ENCODE measurements at regions not wholly inside any gene's neighbourhood (a gene's known extent, or its start where the extent isn't known, plus 50 kb on each side); places are given as distances from the start of the nearest gene placed in this dataset.

DNA sequence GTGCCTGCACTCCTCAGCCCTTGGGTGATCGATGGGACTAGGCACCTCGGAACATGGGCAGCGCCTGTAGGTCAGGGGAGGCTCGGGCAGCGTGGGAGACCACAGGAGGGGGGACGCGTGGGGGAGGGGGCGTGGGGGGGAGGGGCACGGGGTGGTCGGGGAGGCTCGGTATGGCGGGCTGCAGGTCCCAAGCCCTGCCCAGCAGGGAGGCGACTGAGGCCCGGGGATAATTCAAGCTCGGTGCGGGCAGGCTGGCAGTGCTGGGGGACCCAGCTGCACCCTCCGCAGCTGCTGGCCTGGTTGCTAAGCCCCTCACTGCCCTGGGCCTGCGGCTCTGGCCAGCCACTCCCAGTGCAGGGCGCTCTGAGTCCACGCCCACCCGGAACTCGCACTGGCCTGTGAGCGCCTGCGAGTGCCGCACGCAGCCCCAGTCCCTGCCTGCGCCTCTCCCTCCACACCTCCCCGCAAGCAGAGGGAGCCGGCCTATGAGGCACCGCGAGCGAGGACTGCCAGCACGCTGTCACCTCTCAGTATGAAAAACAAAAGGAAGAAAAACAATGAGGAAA, 1698.3 kb upstream of the RAG2 start:
- H3K36me3 Mint-ChIP-seq = peaks cover 0 to 4% (median 0%) of the 10 kb centered on the region in 3 donors
- CTCF ChIA-PET = no interaction called here
- no peak overlapping the region for H3K4me3 Mint-ChIP-seq
- no peaks in the 10 kb centered on the region for H3K27me3 Mint-ChIP-seq
- POLR2A ChIA-PET = no interaction called here
- no peaks in the 10 kb centered on the region for H3K4me1 Mint-ChIP-seq
- no peaks in the 10 kb centered on the region for H3K27me3 ChIP-seq (ENCODE audit: insufficient read depth, low read length, poor library complexity, severe bottlenecking)
- H3K27ac Mint-ChIP-seq = no peak overlapping the region
- H3K4me1 ChIP-seq (ENCODE audit: insufficient read depth, low read length) = no peaks in the 10 kb centered on the region
- no peaks in the 10 kb centered on the region for H3K9me3 ChIP-seq (ENCODE audit: low read length)
- peaks cover 3 to 28% (median 10%) of the 10 kb centered on the region in 5 donors for H3K9me3 Mint-ChIP-seq
- H3K27ac ChIP-seq (ENCODE audit: low read depth, low read length) = no peak overlapping the region
- H3K4me3 ChIP-seq (ENCODE audit: low read length) = no peak overlapping the region
- no peaks in the 10 kb centered on the region for H3K36me3 ChIP-seq (ENCODE audit: insufficient read depth, low read length)
- DNase-seq = no peak

DNA sequence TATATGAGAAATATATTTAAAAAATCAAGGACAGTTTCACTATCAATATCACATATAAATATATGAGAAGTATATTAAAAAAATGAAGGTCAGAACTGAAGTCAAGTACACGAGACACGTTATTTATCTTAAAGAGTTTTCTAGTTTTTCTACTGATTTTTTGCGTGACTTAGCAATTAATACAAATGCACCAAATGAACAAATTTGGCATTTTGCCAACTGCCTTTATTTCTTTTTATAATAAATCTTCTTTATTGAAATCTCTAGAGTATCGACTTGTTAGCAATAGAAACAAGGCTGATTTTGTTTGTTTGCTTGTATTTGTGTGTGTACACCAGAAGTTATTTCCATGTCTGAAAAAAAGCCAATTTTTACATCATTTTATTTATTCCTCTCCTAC, 1684.7 kb upstream of the RAG2 start:
- H3K9me3 ChIP-seq (ENCODE audit: low read length) = no peaks in the 10 kb centered on the region
- no peak for DNase-seq
- no peak overlapping the region for H3K4me3 ChIP-seq (ENCODE audit: low read length)
- no peak overlapping the region for H3K27ac Mint-ChIP-seq
- H3K36me3 ChIP-seq (ENCODE audit: insufficient read depth, low read length) = no peaks in the 10 kb centered on the region
- no peaks in the 10 kb centered on the region for H3K36me3 Mint-ChIP-seq
- H3K27ac ChIP-seq (ENCODE audit: low read depth, low read length) = no peak overlapping the region
- ChIA-PET POLR2A (no interaction called here), CTCF (no interaction called here)
- H3K4me1 Mint-ChIP-seq = no peaks in the 10 kb centered on the region
- H3K4me1 ChIP-seq (ENCODE audit: insufficient read depth, low read length) = no peaks in the 10 kb centered on the region
- H3K27me3 ChIP-seq (ENCODE audit: insufficient read depth, low read length, poor library complexity, severe bottlenecking) = no peaks in the 10 kb centered on the region
- H3K4me3 Mint-ChIP-seq = no peak overlapping the region
- peaks cover 0 to 29% (median 3%) of the 10 kb centered on the region in 5 donors for H3K9me3 Mint-ChIP-seq
- H3K27me3 Mint-ChIP-seq = no peaks in the 10 kb centered on the region

DNA sequence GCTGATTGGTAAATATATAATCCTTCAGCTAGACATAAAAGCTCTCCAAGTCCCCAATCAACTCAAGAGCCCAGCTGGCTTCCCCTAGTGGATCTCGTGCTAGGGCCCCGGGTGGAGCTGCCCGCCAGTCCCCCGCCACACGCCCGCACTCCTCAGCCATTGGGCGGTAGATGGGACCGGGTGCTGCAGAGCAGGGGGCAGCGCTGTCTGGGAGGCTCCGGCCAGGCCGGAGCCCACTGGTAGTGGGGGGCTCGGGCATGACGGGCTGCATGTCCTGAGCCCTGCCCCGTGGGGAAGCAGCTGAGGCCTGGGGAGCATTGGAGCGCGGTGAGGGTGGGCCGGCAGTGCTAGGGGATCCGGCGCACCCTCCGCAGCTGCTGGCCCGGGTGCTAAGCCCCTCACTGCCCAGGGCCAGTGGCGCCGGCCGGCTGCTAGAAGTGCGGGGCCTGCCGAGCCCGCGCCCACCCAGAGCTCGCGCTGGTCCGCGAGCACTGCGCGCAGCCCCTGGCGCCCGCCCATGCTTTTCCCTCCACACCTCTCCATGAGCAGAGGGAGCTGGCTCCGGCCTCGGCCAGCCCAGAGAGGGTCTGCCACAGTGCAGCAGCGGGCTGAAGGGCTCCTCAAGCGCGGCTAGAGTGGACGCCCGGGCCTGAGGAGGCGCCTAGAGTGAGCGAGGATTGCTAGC, 1680.6 kb upstream of the RAG2 start:
- DNase-seq = no peak
- Histone ChIP-seq H3K4me1 (ENCODE audit: insufficient read depth, low read length) (no peaks in the 10 kb centered on the region), H3K27ac (ENCODE audit: low read depth, low read length) (no peak overlapping the region), H3K36me3 (ENCODE audit: insufficient read depth, low read length) (no peaks in the 10 kb centered on the region), H3K27me3 (ENCODE audit: insufficient read depth, low read length, poor library complexity, severe bottlenecking) (no peaks in the 10 kb centered on the region), H3K9me3 (ENCODE audit: low read length) (no peaks in the 10 kb centered on the region), H3K4me3 (ENCODE audit: low read length) (no peak overlapping the region)
- H3K27me3 Mint-ChIP-seq = no peaks in the 10 kb centered on the region
- H3K36me3 Mint-ChIP-seq = no peaks in the 10 kb centered on the region
- POLR2A ChIA-PET = no interaction called here
- H3K4me3 Mint-ChIP-seq = no peak overlapping the region
- peaks cover 0 to 31% (median 8%) of the 10 kb centered on the region in 5 donors for H3K9me3 Mint-ChIP-seq
- no peak overlapping the region for H3K27ac Mint-ChIP-seq
- CTCF ChIA-PET = no interaction called here
- H3K4me1 Mint-ChIP-seq = no peaks in the 10 kb centered on the region

DNA sequence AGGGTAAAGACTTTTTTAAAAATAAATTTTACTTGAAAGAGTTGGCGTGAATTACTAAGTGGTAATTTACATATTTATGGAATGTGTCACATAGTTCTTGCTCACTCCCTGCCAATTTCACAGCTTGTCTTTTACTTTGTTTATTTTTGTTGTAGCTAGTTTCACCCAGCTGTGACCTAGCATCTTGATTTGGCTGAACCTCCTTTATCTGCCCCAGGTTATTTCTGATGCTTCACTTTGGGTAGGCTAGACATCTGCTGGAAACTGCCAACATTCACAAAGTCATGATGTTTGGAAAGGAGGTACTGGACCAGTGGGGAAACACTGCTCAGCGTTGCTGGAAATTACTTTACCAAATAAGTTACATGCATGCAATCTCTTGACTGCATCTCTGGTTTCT, 1676.0 kb upstream of the RAG2 start:
- H3K27ac ChIP-seq (ENCODE audit: low read depth, low read length) = no peak overlapping the region
- no peaks in the 10 kb centered on the region for H3K36me3 Mint-ChIP-seq
- H3K27ac Mint-ChIP-seq = no peak overlapping the region

DNA sequence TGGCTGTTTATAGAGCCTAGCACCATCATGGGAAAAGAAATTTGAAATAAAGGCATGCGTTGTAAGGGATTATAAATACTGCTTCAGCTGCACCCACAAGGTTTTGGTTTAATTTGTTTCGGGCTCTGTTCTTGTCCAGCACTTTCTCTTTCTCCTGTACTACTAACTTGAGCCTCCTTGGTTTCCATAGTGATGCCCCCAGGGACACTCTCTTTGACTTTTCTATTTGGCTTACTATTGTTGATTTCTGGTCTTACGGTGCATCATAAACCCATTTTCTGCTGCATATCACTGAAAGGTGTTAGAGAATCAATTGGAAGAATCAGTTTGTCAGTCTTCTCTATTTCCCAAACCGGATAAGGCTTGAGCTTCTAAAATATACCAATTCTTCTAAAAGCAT, 1674.3 kb upstream of the RAG2 start:
- Histone ChIP-seq H3K27ac (ENCODE audit: low read depth, low read length) (no peak overlapping the region), H3K4me1 (ENCODE audit: insufficient read depth, low read length) (no peaks in the 10 kb centered on the region), H3K9me3 (ENCODE audit: low read length) (no peaks in the 10 kb centered on the region), H3K36me3 (ENCODE audit: insufficient read depth, low read length) (no peaks in the 10 kb centered on the region), H3K4me3 (ENCODE audit: low read length) (no peak overlapping the region), H3K27me3 (ENCODE audit: insufficient read depth, low read length, poor library complexity, severe bottlenecking) (no peaks in the 10 kb centered on the region)
- Mint-ChIP-seq H3K4me3 (no peak overlapping the region), H3K27ac (no peak overlapping the region), H3K4me1 (no peaks in the 10 kb centered on the region), H3K9me3 (peaks cover 7 to 42% (median 13%) of the 10 kb centered on the region in 5 donors), H3K36me3 (no peaks in the 10 kb centered on the region), H3K27me3 (no peaks in the 10 kb centered on the region)
- DNase-seq = no peak
- ChIA-PET CTCF (no interaction called here), POLR2A (no interaction called here)

More for the DNA sequence above, 1676.0 kb upstream of the RAG2 start:
- H3K4me3 ChIP-seq (ENCODE audit: low read length) = no peak overlapping the region
- H3K4me1 ChIP-seq (ENCODE audit: insufficient read depth, low read length) = no peaks in the 10 kb centered on the region
- H3K4me3 Mint-ChIP-seq = no peak overlapping the region
- no peaks in the 10 kb centered on the region for H3K4me1 Mint-ChIP-seq
- H3K9me3 ChIP-seq (ENCODE audit: low read length) = no peaks in the 10 kb centered on the region
- no peak for DNase-seq
- CTCF ChIA-PET = no interaction called here
- POLR2A ChIA-PET = no interaction called here
- peaks cover 2 to 32% (median 12%) of the 10 kb centered on the region in 5 donors for H3K9me3 Mint-ChIP-seq
- no peaks in the 10 kb centered on the region for H3K27me3 Mint-ChIP-seq
- no peaks in the 10 kb centered on the region for H3K27me3 ChIP-seq (ENCODE audit: insufficient read depth, low read length, poor library complexity, severe bottlenecking)
- H3K36me3 ChIP-seq (ENCODE audit: insufficient read depth, low read length) = no peaks in the 10 kb centered on the region

DNA sequence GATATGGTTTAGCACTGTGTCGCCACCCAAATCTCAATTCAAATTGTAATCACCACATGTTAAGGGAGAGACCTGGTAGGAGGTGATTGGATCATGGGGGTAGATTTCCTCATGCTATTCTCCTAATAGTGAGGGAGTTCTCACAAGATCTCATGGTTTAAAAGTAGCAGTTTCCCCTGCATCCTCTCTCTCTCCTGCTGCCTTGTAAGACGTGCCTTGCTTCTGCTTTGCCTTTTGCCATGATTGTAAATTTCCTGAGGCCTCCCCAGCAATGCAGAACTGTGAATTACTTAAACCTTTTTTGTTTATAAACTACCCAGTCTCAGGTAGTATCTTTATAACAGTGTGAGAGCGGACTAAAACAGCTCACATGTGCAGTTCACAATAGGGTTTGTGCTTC, 1668.7 kb upstream of the RAG2 start:
- Histone ChIP-seq H3K4me3 (ENCODE audit: low read length) (no peak overlapping the region), H3K27me3 (ENCODE audit: insufficient read depth, low read length, poor library complexity, severe bottlenecking) (no peaks in the 10 kb centered on the region), H3K36me3 (ENCODE audit: insufficient read depth, low read length) (no peaks in the 10 kb centered on the region), H3K27ac (ENCODE audit: low read depth, low read length) (no peak overlapping the region), H3K4me1 (ENCODE audit: insufficient read depth, low read length) (no peaks in the 10 kb centered on the region), H3K9me3 (ENCODE audit: low read length) (no peaks in the 10 kb centered on the region)
- ChIA-PET POLR2A (no interaction called here), CTCF (no interaction called here)
- no peaks in the 10 kb centered on the region for H3K36me3 Mint-ChIP-seq
- H3K27me3 Mint-ChIP-seq = no peaks in the 10 kb centered on the region
- no peak for DNase-seq
- no peak overlapping the region for H3K4me3 Mint-ChIP-seq
- no peaks in the 10 kb centered on the region for H3K4me1 Mint-ChIP-seq
- H3K9me3 Mint-ChIP-seq = peaks cover 6 to 30% (median 16%) of the 10 kb centered on the region in 5 donors
- H3K27ac Mint-ChIP-seq = no peak overlapping the region

DNA sequence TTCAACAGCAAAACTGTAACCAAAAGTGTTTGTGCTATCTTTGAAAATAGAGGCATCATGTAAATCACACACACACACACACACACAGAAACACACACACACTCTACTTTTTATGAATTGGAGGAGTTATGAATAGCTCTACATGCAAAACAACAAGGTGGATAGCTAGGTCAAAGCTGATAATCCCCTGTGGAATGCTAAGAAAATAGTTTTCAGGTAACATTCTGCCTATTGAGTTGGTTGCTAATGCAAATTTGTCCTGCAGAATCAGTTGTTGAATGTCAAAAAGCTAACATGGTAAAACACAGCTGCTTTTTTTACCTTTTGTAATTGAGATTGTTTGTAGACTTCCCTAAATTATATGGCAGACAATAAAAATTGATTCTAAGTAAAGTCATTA, 1658.4 kb upstream of the RAG2 start:
- ChIA-PET CTCF (no interaction called here), POLR2A (no interaction called here)
- no peaks in the 10 kb centered on the region for H3K4me1 ChIP-seq (ENCODE audit: insufficient read depth, low read length)
- H3K9me3 Mint-ChIP-seq = peaks cover 8 to 36% (median 12%) of the 10 kb centered on the region in 5 donors
- H3K36me3 ChIP-seq (ENCODE audit: insufficient read depth, low read length) = no peaks in the 10 kb centered on the region
- no peak for DNase-seq
- H3K36me3 Mint-ChIP-seq = no peaks in the 10 kb centered on the region
- no peaks in the 10 kb centered on the region for H3K27me3 Mint-ChIP-seq
- no peak overlapping the region for H3K4me3 Mint-ChIP-seq
- no peak overlapping the region for H3K27ac ChIP-seq (ENCODE audit: low read depth, low read length)
- H3K4me3 ChIP-seq (ENCODE audit: low read length) = no peak overlapping the region
- H3K27ac Mint-ChIP-seq = no peak overlapping the region
- no peaks in the 10 kb centered on the region for H3K4me1 Mint-ChIP-seq
- no peaks in the 10 kb centered on the region for H3K27me3 ChIP-seq (ENCODE audit: insufficient read depth, low read length, poor library complexity, severe bottlenecking)
- no peaks in the 10 kb centered on the region for H3K9me3 ChIP-seq (ENCODE audit: low read length)

DNA sequence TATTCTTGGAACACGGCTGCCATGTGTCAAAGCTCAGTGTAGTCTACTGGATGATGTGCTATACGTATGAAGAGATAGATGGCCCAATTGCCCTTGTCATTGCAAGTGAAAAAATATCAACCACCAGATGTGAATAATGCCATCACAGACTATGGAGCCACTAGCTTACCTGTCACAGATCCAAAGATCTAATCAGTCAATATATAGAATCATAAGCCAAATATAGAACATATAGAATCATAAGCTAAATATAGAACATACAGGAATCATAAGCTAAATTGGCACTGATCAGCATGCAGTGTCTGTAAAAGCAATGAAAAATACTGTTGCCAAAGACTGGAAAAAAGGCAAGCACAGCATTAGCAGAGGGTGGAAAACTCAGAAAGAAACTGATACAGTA, 1656.9 kb upstream of the RAG2 start:
- H3K27ac ChIP-seq (ENCODE audit: low read depth, low read length) = no peak overlapping the region
- Mint-ChIP-seq H3K4me1 (no peaks in the 10 kb centered on the region), H3K9me3 (peaks cover 5 to 30% (median 7%) of the 10 kb centered on the region in 5 donors), H3K36me3 (no peaks in the 10 kb centered on the region), H3K4me3 (no peak overlapping the region), H3K27me3 (no peaks in the 10 kb centered on the region), H3K27ac (no peak overlapping the region)
- no peaks in the 10 kb centered on the region for H3K36me3 ChIP-seq (ENCODE audit: insufficient read depth, low read length)
- H3K27me3 ChIP-seq (ENCODE audit: insufficient read depth, low read length, poor library complexity, severe bottlenecking) = no peaks in the 10 kb centered on the region
- no peaks in the 10 kb centered on the region for H3K4me1 ChIP-seq (ENCODE audit: insufficient read depth, low read length)
- CTCF ChIA-PET = no interaction called here
- H3K4me3 ChIP-seq (ENCODE audit: low read length) = no peak overlapping the region
- POLR2A ChIA-PET = no interaction called here
- no peaks in the 10 kb centered on the region for H3K9me3 ChIP-seq (ENCODE audit: low read length)
- no peak for DNase-seq

Data from CD8-positive, alpha-beta memory T cell (primary cell).